GM19238 (cell line): ENCODE measurements at regions not wholly inside any gene's neighbourhood (a gene's known extent, or its start where the extent isn't known, plus 50 kb on each side); places are given as distances from the start of the nearest gene placed in this dataset.
"Not testable (repeated sequence)": the region's sequence is repeated elsewhere in the genome, so short reads cannot be mapped to it uniquely, and the experiment has no call there.

Experiments used
- DNase-seq: peaks from one replicate; pipeline ENCODE4 v3.0.0; 2011; ENCODE audit warnings: low spot score; ENCODE audit not compliant: insufficient read length

- no peak for DNase-seq
These were observed 226.1 kb downstream of the SHOX start for GRCh38 chrX:856566-857290.

- DNase-seq, result no peak
These were observed 222.7 kb downstream of the SHOX start for GRCh38 chrX:853304-853703.

- DNase-seq, result no peak
These were observed 219.9 kb downstream of the SHOX start for GRCh38 chrX:850471-850916.

- DNase-seq, result no peak
These were observed 217.8 kb downstream of the SHOX start for GRCh38 chrX:848386-848785.

- DNase-seq, result no peak
These were observed 212.7 kb downstream of the SHOX start for GRCh38 chrX:843306-843705.

- no peak for DNase-seq
These were observed 210.0 kb downstream of the SHOX start for GRCh38 chrX:840556-840955.

- DNase-seq, result not testable (repeated sequence)
These were observed 208.1 kb downstream of the SHOX start for GRCh38 chrX:838666-839065.

GRCh38 chrX:835857-836256 is 205.3 kb downstream of the SHOX start:
- DNase-seq, result not testable (repeated sequence)

GRCh38 chrX:830532-830931 is 199.9 kb downstream of the SHOX start:
- no peak for DNase-seq

- no peak for DNase-seq
These were observed 198.6 kb downstream of the SHOX start for GRCh38 chrX:829145-829544.

GRCh38 chrX:828411-828959 is 197.9 kb downstream of the SHOX start:
- no peak for DNase-seq

- no peak for DNase-seq
These were observed 195.9 kb downstream of the SHOX start for GRCh38 chrX:826448-826847.

GRCh38 chrX:825991-826390 is 195.4 kb downstream of the SHOX start:
- no peak for DNase-seq

- not testable (repeated sequence) for DNase-seq
These were observed 192.5 kb downstream of the SHOX start for GRCh38 chrX:823073-823472.

- no peak for DNase-seq
These were observed 190.9 kb downstream of the SHOX start for GRCh38 chrX:821327-822107.

- no peak for DNase-seq
These were observed 189.1 kb downstream of the SHOX start for GRCh38 chrX:819684-820083.

GRCh38 chrX:817759-818300 is 187.2 kb downstream of the SHOX start:
- no peak for DNase-seq

GRCh38 chrX:817147-817546 is 186.6 kb downstream of the SHOX start:
- DNase-seq, result not testable (repeated sequence)

- DNase-seq, result no peak
These were observed 185.8 kb downstream of the SHOX start for GRCh38 chrX:816411-816810.

GRCh38 chrX:810186-810585 is 179.6 kb downstream of the SHOX start:
- no peak for DNase-seq

- no peak for DNase-seq
These were observed 178.5 kb downstream of the SHOX start for GRCh38 chrX:809081-809480.

GRCh38 chrX:806586-806985 is 176.0 kb downstream of the SHOX start:
- no peak for DNase-seq
